CD8-positive, alpha-beta memory T cell (primary cell): ENCODE measurements at regions not wholly inside any gene's neighbourhood (a gene's known extent, or its start where the extent isn't known, plus 50 kb on each side); places are given as distances from the start of the nearest gene placed in this dataset.
A peak's percentile ranks its signal among the peaks of the same experiment; 100 is the strongest.

Experiments
- CTCF ChIA-PET: fragments of 350-600 bp; sonication (Branson Sonifier 250); formaldehyde crosslinking; loops from one replicate; lab custom pipeline; 2021; ENCODE audit warnings: antibody characterized with exemption; lab: Charles Lee
- POLR2A ChIA-PET: fragments of 350-600 bp; sonication (Branson Sonifier 250); formaldehyde crosslinking; loops from one replicate; lab custom pipeline; 2021; ENCODE audit warnings: antibody characterized with exemption; lab: Charles Lee
- DNase-seq, 5 donors: peaks; one replicate each; pipeline versions ENCODE4 v3.0.0 to v3.0.0-alpha.2; 2020 to 2022; ENCODE audit warnings: mixed read lengths in 1 of 5
- H3K27ac ChIP-seq: one replicate; pipeline ENCODE4 v1.7.0; 2013; ENCODE audit warnings: low read depth, mild to moderate bottlenecking, low read length, moderate library complexity
- H3K27me3 ChIP-seq: 2 replicates; pipeline ENCODE4 v1.7.0; 2013; ENCODE audit warnings: low read length, mild to moderate bottlenecking; ENCODE audit not compliant: insufficient read depth, poor library complexity, severe bottlenecking
- H3K36me3 ChIP-seq: 2 replicates; pipeline ENCODE4 v1.7.0; 2013; ENCODE audit warnings: mild to moderate bottlenecking, low read length, moderate library complexity; ENCODE audit not compliant: insufficient read depth
- H3K4me1 ChIP-seq: 2 replicates; pipeline ENCODE4 v1.7.0; 2013; ENCODE audit warnings: mild to moderate bottlenecking, low read length, moderate library complexity; ENCODE audit not compliant: insufficient read depth
- H3K4me3 ChIP-seq: 2 replicates; pipeline ENCODE4 v1.7.0; 2013; ENCODE audit warnings: mild to moderate bottlenecking, low read length
- H3K9me3 ChIP-seq: 2 replicates; pipeline ENCODE4 v1.7.0; 2013; ENCODE audit warnings: mild to moderate bottlenecking, low read length
- H3K27ac Mint-ChIP-seq, 8 donors: one replicate each; pipeline ENCODE4 v1.8.0; 2020 to 2021; ENCODE audit warnings: mixed read lengths in 8 of 8, mild to moderate bottlenecking in 6 of 8, inconsistent platforms in 3 of 8, moderate library complexity in 3 of 8
- H3K27me3 Mint-ChIP-seq, 2 donors: one replicate each; pipeline ENCODE4 v1.8.0; 2020 to 2021; ENCODE audit warnings: mixed read lengths in 2 of 2, mild to moderate bottlenecking in 1 of 2, moderate library complexity in 1 of 2
- H3K36me3 Mint-ChIP-seq, 3 donors: one replicate each; pipeline ENCODE4 v1.8.0; 2020 to 2021; ENCODE audit warnings: mixed read lengths in 3 of 3, inconsistent platforms in 1 of 3, mild to moderate bottlenecking in 1 of 3
- H3K4me1 Mint-ChIP-seq, 3 donors: one replicate each; pipeline ENCODE4 v1.8.0; 2020 to 2021; ENCODE audit warnings: mixed read lengths in 3 of 3, inconsistent platforms in 1 of 3, mild to moderate bottlenecking in 1 of 3
- H3K4me3 Mint-ChIP-seq, 7 donors: one replicate each; pipeline ENCODE4 v1.8.0; 2020 to 2021; ENCODE audit warnings: mixed read lengths in 7 of 7, mild to moderate bottlenecking in 6 of 7, moderate library complexity in 4 of 7, inconsistent platforms in 2 of 7
- H3K9me3 Mint-ChIP-seq, 5 donors: one replicate each; pipeline ENCODE4 v1.8.0; 2020 to 2022; ENCODE audit warnings: mixed read lengths in 5 of 5, mild to moderate bottlenecking in 3 of 5, moderate library complexity in 2 of 5, inconsistent platforms in 1 of 5

- peaks cover 0 to 8% (median 0%) of the 10 kb centered on the region in 3 donors for H3K36me3 Mint-ChIP-seq
- no peaks in the 10 kb centered on the region for H3K9me3 ChIP-seq
- H3K27ac Mint-ChIP-seq: no peak overlapping the region
- no peaks in the 10 kb centered on the region for H3K27me3 ChIP-seq
- H3K27ac ChIP-seq: no peak overlapping the region
- H3K27me3 Mint-ChIP-seq: peaks cover 12 to 60% of the 10 kb centered on the region in 2 donors
- no peak overlapping the region for H3K4me3 ChIP-seq
- H3K9me3 Mint-ChIP-seq: peaks cover 0 to 3% (median 0%) of the 10 kb centered on the region in 5 donors
- CTCF ChIA-PET: no interaction called here
- peaks cover 0 to 6% (median 0%) of the 10 kb centered on the region in 3 donors for H3K4me1 Mint-ChIP-seq
- no peaks in the 10 kb centered on the region for H3K36me3 ChIP-seq
- DNase-seq: no peak
- POLR2A ChIA-PET: no interaction called here
- H3K4me1 ChIP-seq: no peaks in the 10 kb centered on the region
- no peak overlapping the region for H3K4me3 Mint-ChIP-seq
Observed at GRCh38 chr14:76264384-76264783, 111.6 kb upstream of the ESRRB start.

- Histone ChIP-seq H3K27me3 (no peaks in the 10 kb centered on the region), H3K27ac (no peak overlapping the region), H3K9me3 (no peaks in the 10 kb centered on the region), H3K36me3 (no peaks in the 10 kb centered on the region), H3K4me1 (no peaks in the 10 kb centered on the region), H3K4me3 (no peak overlapping the region)
- H3K27me3 Mint-ChIP-seq: peaks cover 17 to 76% of the 10 kb centered on the region in 2 donors
- H3K27ac Mint-ChIP-seq: no peak overlapping the region
- peaks cover 0 to 8% (median 0%) of the 10 kb centered on the region in 3 donors for H3K36me3 Mint-ChIP-seq
- peak overlapping the region in 2 of 7 donors; percentile 33 to 40 for H3K4me3 Mint-ChIP-seq
- DNase-seq: no peak
- ChIA-PET POLR2A (no interaction called here), CTCF (no interaction called here)
- peaks cover 0 to 6% (median 0%) of the 10 kb centered on the region in 3 donors for H3K4me1 Mint-ChIP-seq
- H3K9me3 Mint-ChIP-seq: peaks cover 0 to 3% (median 0%) of the 10 kb centered on the region in 5 donors
Observed at GRCh38 chr14:76267322-76268046, 108.5 kb upstream of the ESRRB start.

- no peak overlapping the region for H3K4me3 ChIP-seq
- peaks cover 0 to 3% (median 0%) of the 10 kb centered on the region in 5 donors for H3K9me3 Mint-ChIP-seq
- H3K4me1 Mint-ChIP-seq: peaks cover 0 to 6% (median 0%) of the 10 kb centered on the region in 3 donors
- no peaks in the 10 kb centered on the region for H3K36me3 ChIP-seq
- no peaks in the 10 kb centered on the region for H3K4me1 ChIP-seq
- peak overlapping the region in 1 of 7 donors; percentile 30 for H3K4me3 Mint-ChIP-seq
- H3K27ac Mint-ChIP-seq: no peak overlapping the region
- peaks cover 0 to 7% (median 0%) of the 10 kb centered on the region in 3 donors for H3K36me3 Mint-ChIP-seq
- DNase-seq: no peak
- H3K27me3 Mint-ChIP-seq: peaks cover 17 to 73% of the 10 kb centered on the region in 2 donors
- POLR2A ChIA-PET: no interaction called here
- H3K27me3 ChIP-seq: no peaks in the 10 kb centered on the region
- H3K27ac ChIP-seq: no peak overlapping the region
- no peaks in the 10 kb centered on the region for H3K9me3 ChIP-seq
- CTCF ChIA-PET: no interaction called here
Observed at GRCh38 chr14:76268047-76268431, 107.9 kb upstream of the ESRRB start.

GRCh38 chr14:76268700-76269099 is 107.2 kb upstream of the ESRRB start:
- Mint-ChIP-seq H3K4me3 (peak overlapping the region in 1 of 7 donors; percentile 25), H3K36me3 (peaks cover 0 to under 1% (median 0%) of the 10 kb centered on the region in 3 donors), H3K4me1 (peaks cover 0 to 6% (median 0%) of the 10 kb centered on the region in 3 donors), H3K27me3 (peaks cover 17 to 66% of the 10 kb centered on the region in 2 donors), H3K27ac (no peak overlapping the region), H3K9me3 (peaks cover 0 to 2% (median 0%) of the 10 kb centered on the region in 5 donors)
- no peaks in the 10 kb centered on the region for H3K36me3 ChIP-seq
- no peak overlapping the region for H3K4me3 ChIP-seq
- ChIA-PET POLR2A (no interaction called here), CTCF (no interaction called here)
- no peaks in the 10 kb centered on the region for H3K27me3 ChIP-seq
- no peak for DNase-seq
- H3K9me3 ChIP-seq: no peaks in the 10 kb centered on the region
- no peak overlapping the region for H3K27ac ChIP-seq
- H3K4me1 ChIP-seq: no peaks in the 10 kb centered on the region

- ChIA-PET POLR2A (no interaction called here), CTCF (no interaction called here)
- Histone ChIP-seq H3K4me3 (no peak overlapping the region), H3K9me3 (no peaks in the 10 kb centered on the region), H3K27me3 (no peaks in the 10 kb centered on the region), H3K4me1 (no peaks in the 10 kb centered on the region), H3K36me3 (no peaks in the 10 kb centered on the region), H3K27ac (no peak overlapping the region)
- peaks cover 8 to 43% of the 10 kb centered on the region in 2 donors for H3K27me3 Mint-ChIP-seq
- DNase-seq: no peak
- H3K36me3 Mint-ChIP-seq: no peaks in the 10 kb centered on the region
- H3K4me1 Mint-ChIP-seq: peaks cover 0 to 6% (median 0%) of the 10 kb centered on the region in 3 donors
- H3K27ac Mint-ChIP-seq: no peak overlapping the region
- H3K9me3 Mint-ChIP-seq: peaks cover 0 to 1% (median 0%) of the 10 kb centered on the region in 5 donors
- no peak overlapping the region for H3K4me3 Mint-ChIP-seq
Observed at GRCh38 chr14:76271041-76271755, 104.7 kb upstream of the ESRRB start.

- CTCF ChIA-PET: no interaction called here
- H3K4me3 ChIP-seq: no peak overlapping the region
- Mint-ChIP-seq H3K27ac (no peak overlapping the region), H3K27me3 (peaks cover 8 to 40% of the 10 kb centered on the region in 2 donors), H3K4me3 (no peak overlapping the region), H3K36me3 (no peaks in the 10 kb centered on the region), H3K4me1 (peaks cover 0 to 1% (median 0%) of the 10 kb centered on the region in 3 donors), H3K9me3 (no peaks in the 10 kb centered on the region)
- no peak for DNase-seq
- no peaks in the 10 kb centered on the region for H3K36me3 ChIP-seq
- H3K27me3 ChIP-seq: no peaks in the 10 kb centered on the region
- POLR2A ChIA-PET: no interaction called here
- H3K27ac ChIP-seq: no peak overlapping the region
- H3K4me1 ChIP-seq: no peaks in the 10 kb centered on the region
- no peaks in the 10 kb centered on the region for H3K9me3 ChIP-seq
Observed at GRCh38 chr14:76272349-76272748, 103.6 kb upstream of the ESRRB start.

GRCh38 chr14:76272774-76273173 is 103.2 kb upstream of the ESRRB start:
- Mint-ChIP-seq H3K4me3 (no peak overlapping the region), H3K27me3 (peaks cover 8 to 42% of the 10 kb centered on the region in 2 donors), H3K27ac (no peak overlapping the region), H3K9me3 (no peaks in the 10 kb centered on the region), H3K4me1 (no peaks in the 10 kb centered on the region), H3K36me3 (no peaks in the 10 kb centered on the region)
- H3K4me1 ChIP-seq: no peaks in the 10 kb centered on the region
- POLR2A ChIA-PET: no interaction called here
- H3K27me3 ChIP-seq: no peaks in the 10 kb centered on the region
- CTCF ChIA-PET: no interaction called here
- no peak overlapping the region for H3K4me3 ChIP-seq
- H3K27ac ChIP-seq: no peak overlapping the region
- H3K36me3 ChIP-seq: no peaks in the 10 kb centered on the region
- DNase-seq: no peak
- no peaks in the 10 kb centered on the region for H3K9me3 ChIP-seq

- POLR2A ChIA-PET: no interaction called here
- no peaks in the 10 kb centered on the region for H3K4me1 Mint-ChIP-seq
- H3K9me3 Mint-ChIP-seq: no peaks in the 10 kb centered on the region
- Histone ChIP-seq H3K9me3 (no peaks in the 10 kb centered on the region), H3K4me1 (no peaks in the 10 kb centered on the region), H3K27ac (no peak overlapping the region), H3K27me3 (no peaks in the 10 kb centered on the region), H3K4me3 (no peak overlapping the region), H3K36me3 (no peaks in the 10 kb centered on the region)
- H3K27me3 Mint-ChIP-seq: peaks cover 9 to 39% of the 10 kb centered on the region in 2 donors
- no peaks in the 10 kb centered on the region for H3K36me3 Mint-ChIP-seq
- no peak overlapping the region for H3K27ac Mint-ChIP-seq
- CTCF ChIA-PET: no interaction called here
- H3K4me3 Mint-ChIP-seq: no peak overlapping the region
- no peak for DNase-seq
Observed at GRCh38 chr14:76273346-76273745, 102.6 kb upstream of the ESRRB start.
